ENCODE measurements at regions not wholly inside any gene's neighbourhood (a gene's known extent, or its start where the extent isn't known, plus 50 kb on each side); places are given as distances from the start of the nearest gene placed in this dataset.

DNA sequence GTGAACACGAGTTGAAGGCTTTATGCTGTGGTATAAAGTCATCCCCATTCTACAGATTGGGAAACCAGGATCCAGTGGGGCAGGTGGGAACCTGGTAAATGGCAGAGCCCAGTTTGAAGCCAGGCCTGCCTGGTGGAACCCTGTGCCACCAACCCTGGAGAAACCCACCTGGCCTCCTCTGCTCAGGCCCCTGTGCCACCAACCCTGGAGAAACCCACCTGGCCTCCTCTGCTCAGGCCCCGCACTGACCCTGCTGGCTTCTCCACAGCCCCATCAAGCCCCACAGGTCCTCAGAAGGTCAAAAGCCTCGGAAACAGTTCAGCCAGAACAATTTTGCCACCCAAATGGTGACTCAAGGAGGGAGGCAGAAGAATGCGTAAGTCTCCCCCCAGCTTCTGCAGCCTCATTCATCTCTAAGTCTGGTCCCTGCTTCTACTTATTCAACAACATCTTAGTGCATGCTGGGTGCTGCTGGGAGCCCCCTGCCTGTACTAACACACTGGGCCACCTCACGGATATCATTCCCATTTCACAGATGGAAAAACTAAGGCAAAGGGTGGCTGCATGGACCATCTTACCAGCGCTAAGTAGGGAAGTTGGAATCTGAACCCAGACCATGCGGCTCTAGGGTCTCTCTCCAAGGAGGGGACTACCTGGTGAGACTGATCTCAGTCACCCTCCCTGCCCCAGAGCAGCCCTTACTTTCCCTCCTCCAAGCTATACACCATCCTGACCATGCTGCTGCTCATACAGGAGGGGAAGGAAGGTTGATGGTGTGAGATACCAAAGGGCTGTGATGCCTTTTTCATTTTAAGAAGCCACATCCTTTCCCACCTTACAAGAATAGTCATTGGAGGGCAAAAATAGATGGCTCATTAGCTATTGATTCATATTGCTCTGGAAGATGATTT is 93.7 kb upstream of the ID2 start:
- ATAC-seq (ENCODE audit: insufficient number of reproducible peaks, low FRiP score, low read depth) (no peak), DNase-seq (ENCODE audit: low spot score) (no peak)
- peaks cover 0 to 4% of the 10 kb centered on the region in 2 donors for H3K4me1 ChIP-seq (ENCODE audit: control insufficient read depth in 1 of 2, low read depth in 2 of 2)
- no peaks in the 10 kb centered on the region for H3K9me3 ChIP-seq
- H3K27ac ChIP-seq, result no peak overlapping the region
- H3K27me3 ChIP-seq (replicated peaks; ENCODE audit: insufficient read depth), result no peaks in the 10 kb centered on the region
- TF ChIP-seq, protein P1, sequence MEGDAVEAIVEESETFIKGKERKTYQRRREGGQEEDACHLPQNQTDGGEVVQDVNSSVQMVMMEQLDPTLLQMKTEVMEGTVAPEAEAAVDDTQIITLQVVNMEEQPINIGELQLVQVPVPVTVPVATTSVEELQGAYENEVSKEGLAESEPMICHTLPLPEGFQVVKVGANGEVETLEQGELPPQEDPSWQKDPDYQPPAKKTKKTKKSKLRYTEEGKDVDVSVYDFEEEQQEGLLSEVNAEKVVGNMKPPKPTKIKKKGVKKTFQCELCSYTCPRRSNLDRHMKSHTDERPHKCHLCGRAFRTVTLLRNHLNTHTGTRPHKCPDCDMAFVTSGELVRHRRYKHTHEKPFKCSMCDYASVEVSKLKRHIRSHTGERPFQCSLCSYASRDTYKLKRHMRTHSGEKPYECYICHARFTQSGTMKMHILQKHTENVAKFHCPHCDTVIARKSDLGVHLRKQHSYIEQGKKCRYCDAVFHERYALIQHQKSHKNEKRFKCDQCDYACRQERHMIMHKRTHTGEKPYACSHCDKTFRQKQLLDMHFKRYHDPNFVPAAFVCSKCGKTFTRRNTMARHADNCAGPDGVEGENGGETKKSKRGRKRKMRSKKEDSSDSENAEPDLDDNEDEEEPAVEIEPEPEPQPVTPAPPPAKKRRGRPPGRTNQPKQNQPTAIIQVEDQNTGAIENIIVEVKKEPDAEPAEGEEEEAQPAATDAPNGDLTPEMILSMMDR (IDR thresholded peaks at IDR 0.05), result no peak
- H3K36me3 ChIP-seq, result no peaks in the 10 kb centered on the region
- no peak overlapping the region for H3K4me3 ChIP-seq

DNA sequence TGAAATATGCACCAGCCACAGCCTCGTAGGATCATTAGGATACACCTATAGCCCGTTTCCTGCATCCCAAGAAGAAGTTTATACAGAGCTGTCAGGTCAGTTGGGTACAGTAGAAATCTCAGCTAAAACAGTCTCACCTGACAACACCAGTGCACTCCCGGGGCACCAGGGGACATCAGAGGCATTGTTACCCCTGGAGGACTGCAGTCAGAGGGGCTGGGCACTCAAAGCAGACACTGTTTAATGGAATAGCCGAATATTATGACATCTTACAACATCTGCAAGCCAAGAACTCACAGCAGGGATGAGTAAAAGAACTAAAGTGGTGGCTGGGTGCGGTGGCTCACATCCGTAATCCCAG is 93.0 kb upstream of the ID2 start:
- DNase-seq (ENCODE audit: low spot score) (no peak), ATAC-seq (ENCODE audit: insufficient number of reproducible peaks, low FRiP score, low read depth) (no peak)
- Histone ChIP-seq H3K4me1 (ENCODE audit: control insufficient read depth in 1 of 2, low read depth in 2 of 2) (peaks cover 1 to 2% of the 10 kb centered on the region in 2 donors), H3K4me3 (no peak overlapping the region), H3K27ac (no peak overlapping the region), H3K9me3 (no peaks in the 10 kb centered on the region), H3K27me3 (replicated peaks; ENCODE audit: insufficient read depth) (no peaks in the 10 kb centered on the region), H3K36me3 (no peaks in the 10 kb centered on the region)
- TF ChIP-seq, protein P1 (IDR thresholded peaks at IDR 0.05), result no peak

DNA sequence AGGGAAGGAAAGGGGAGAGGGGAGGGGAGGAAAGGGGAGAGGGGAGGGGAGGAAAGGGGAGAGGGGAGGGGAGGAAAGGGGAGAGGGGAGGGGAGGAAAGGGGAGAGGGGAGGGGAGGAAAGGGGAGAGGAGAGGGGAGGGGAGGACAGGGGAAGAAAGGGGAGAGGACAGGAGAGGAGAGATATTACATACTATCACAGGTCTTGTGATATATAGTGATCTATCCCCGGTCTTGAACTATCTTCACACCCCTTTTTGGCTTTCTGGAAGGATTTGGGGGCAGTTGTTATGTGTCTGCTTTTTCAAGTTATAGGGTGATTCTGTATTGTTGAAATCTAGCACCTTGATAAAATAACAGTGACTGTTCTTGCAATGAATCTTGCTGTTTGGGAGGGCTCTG is 92.1 kb upstream of the ID2 start:
- Histone ChIP-seq H3K27ac (no peak overlapping the region), H3K4me1 (ENCODE audit: control insufficient read depth in 1 of 2, low read depth in 2 of 2) (peaks cover 5 to 10% of the 10 kb centered on the region in 2 donors), H3K27me3 (replicated peaks; ENCODE audit: insufficient read depth) (no peaks in the 10 kb centered on the region), H3K36me3 (no peaks in the 10 kb centered on the region), H3K9me3 (no peaks in the 10 kb centered on the region), H3K4me3 (no peak overlapping the region)
- no peak for DNase-seq (ENCODE audit: low spot score)
- TF ChIP-seq, protein P1 (IDR thresholded peaks at IDR 0.05), result no peak
- no peak for ATAC-seq (ENCODE audit: insufficient number of reproducible peaks, low FRiP score, low read depth)

DNA sequence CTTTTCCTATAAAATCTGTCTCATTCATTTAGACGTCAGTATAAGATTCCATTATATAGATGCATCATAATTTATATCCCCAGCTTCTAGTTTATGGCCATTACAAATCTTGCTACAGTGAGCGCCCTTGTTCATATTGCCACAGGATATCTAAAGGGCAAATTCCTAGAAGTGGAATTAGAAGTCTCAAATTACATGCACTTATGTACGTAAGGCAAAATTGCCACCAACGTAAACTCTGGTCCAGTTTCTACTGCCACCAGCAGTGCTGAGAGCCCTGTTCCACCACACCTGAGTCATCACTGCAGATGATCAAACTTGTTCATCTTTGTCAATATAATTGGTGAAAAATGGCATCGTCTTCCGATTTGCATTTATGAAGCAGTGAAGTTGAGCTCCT is 90.9 kb upstream of the ID2 start:
- TF ChIP-seq, protein P1 (IDR thresholded peaks at IDR 0.05), result no peak
- ATAC-seq (ENCODE audit: insufficient number of reproducible peaks, low FRiP score, low read depth), result no peak
- no peak for DNase-seq (ENCODE audit: low spot score)

DNA sequence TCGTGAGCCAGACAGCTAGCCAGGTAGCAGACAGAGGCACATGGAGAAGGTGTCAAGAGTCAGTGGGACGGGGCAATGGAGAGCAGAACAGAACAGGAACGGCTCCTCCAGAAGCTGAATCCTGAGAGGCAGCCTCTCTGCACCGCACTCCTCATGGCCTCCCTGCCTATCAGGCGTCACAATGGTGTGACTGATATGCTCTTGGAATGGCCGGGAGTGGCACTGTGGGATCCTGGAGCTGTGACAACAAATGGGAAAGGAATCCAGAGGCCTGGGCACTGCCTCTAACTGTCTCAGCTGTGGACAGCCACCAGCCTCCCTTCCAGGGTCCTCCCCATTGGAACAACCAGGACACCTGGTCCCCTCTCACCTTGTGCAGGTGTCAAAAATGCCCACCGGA is 89.1 kb upstream of the ID2 start:
- TF ChIP-seq, protein P1 (IDR thresholded peaks at IDR 0.05), result no peak
- H3K4me1 ChIP-seq (ENCODE audit: control insufficient read depth in 1 of 2, low read depth in 2 of 2), result peaks cover 5 to 14% of the 10 kb centered on the region in 2 donors
- H3K27ac ChIP-seq, result no peak overlapping the region
- no peaks in the 10 kb centered on the region for H3K9me3 ChIP-seq
- H3K36me3 ChIP-seq, result no peaks in the 10 kb centered on the region
- no peaks in the 10 kb centered on the region for H3K27me3 ChIP-seq (replicated peaks; ENCODE audit: insufficient read depth)
- no peak for ATAC-seq (ENCODE audit: insufficient number of reproducible peaks, low FRiP score, low read depth)
- no peak for DNase-seq (ENCODE audit: low spot score)
- no peak overlapping the region for H3K4me3 ChIP-seq

More for the DNA sequence above, 90.9 kb upstream of the ID2 start:
- H3K27me3 ChIP-seq (replicated peaks; ENCODE audit: insufficient read depth), result no peaks in the 10 kb centered on the region
- H3K4me3 ChIP-seq, result no peak overlapping the region
- H3K36me3 ChIP-seq, result no peaks in the 10 kb centered on the region
- H3K9me3 ChIP-seq, result no peaks in the 10 kb centered on the region
- peaks cover 5 to 14% of the 10 kb centered on the region in 2 donors for H3K4me1 ChIP-seq (ENCODE audit: control insufficient read depth in 1 of 2, low read depth in 2 of 2)
- no peak overlapping the region for H3K27ac ChIP-seq

Measured in thoracic aorta (tissue), 2 donors.